ENCODE measurements at regions not wholly inside any gene's neighbourhood (a gene's known extent, or its start where the extent isn't known, plus 50 kb on each side); places are given as distances from the start of the nearest gene placed in this dataset.

GRCh38 chr1:80878343-80878742 is 922.4 kb upstream of the ADGRL2 start:
- intact Hi-C loops (cut with micrococcal nuclease; ENCODE audit: unreplicated experiment) = no loop called here
- Mint-ChIP-seq H3K4me3 (ENCODE audit: low read depth, unreplicated experiment) (no peak overlapping the region), H3K27me3 (ENCODE audit: unreplicated experiment) (no peaks in the 10 kb centered on the region), H3K9me3 (ENCODE audit: low read depth, unreplicated experiment) (no peaks in the 10 kb centered on the region), H3K36me3 (ENCODE audit: insufficient read depth, unreplicated experiment) (no peaks in the 10 kb centered on the region), H3K4me1 (ENCODE audit: low read depth, unreplicated experiment) (peaks cover 14% of the 10 kb centered on the region), H3K27ac (ENCODE audit: unreplicated experiment) (no peak overlapping the region)
- DNase-seq = no peak
- CTCF ChIA-PET = no interaction called here
- no peak for TF ChIP-seq CTCF (IDR thresholded peaks at IDR 0.05; ENCODE audit: unreplicated experiment)
- BruUV-seq (replicated peaks) = no TSS peak

GRCh38 chr1:80876035-80876434 is 924.7 kb upstream of the ADGRL2 start:
- intact Hi-C loops (cut with micrococcal nuclease; ENCODE audit: unreplicated experiment) = no loop called here
- no peak for DNase-seq
- Mint-ChIP-seq H3K27me3 (ENCODE audit: unreplicated experiment) (no peaks in the 10 kb centered on the region), H3K27ac (ENCODE audit: unreplicated experiment) (no peak overlapping the region), H3K9me3 (ENCODE audit: low read depth, unreplicated experiment) (no peaks in the 10 kb centered on the region), H3K36me3 (ENCODE audit: insufficient read depth, unreplicated experiment) (no peaks in the 10 kb centered on the region), H3K4me1 (ENCODE audit: low read depth, unreplicated experiment) (peaks cover 1% of the 10 kb centered on the region), H3K4me3 (ENCODE audit: low read depth, unreplicated experiment) (no peak overlapping the region)
- TF ChIP-seq CTCF (IDR thresholded peaks at IDR 0.05; ENCODE audit: unreplicated experiment) = no peak
- CTCF ChIA-PET = no interaction called here
- no TSS peak for BruUV-seq (replicated peaks)

GRCh38 chr1:80869299-80869698 is 931.4 kb upstream of the ADGRL2 start:
- CTCF ChIA-PET = no interaction called here
- H3K9me3 Mint-ChIP-seq (ENCODE audit: low read depth, unreplicated experiment) = no peaks in the 10 kb centered on the region
- H3K36me3 Mint-ChIP-seq (ENCODE audit: insufficient read depth, unreplicated experiment) = no peaks in the 10 kb centered on the region
- no peak for TF ChIP-seq CTCF (IDR thresholded peaks at IDR 0.05; ENCODE audit: unreplicated experiment)
- no peaks in the 10 kb centered on the region for H3K4me1 Mint-ChIP-seq (ENCODE audit: low read depth, unreplicated experiment)
- no peak overlapping the region for H3K4me3 Mint-ChIP-seq (ENCODE audit: low read depth, unreplicated experiment)
- intact Hi-C loops (cut with micrococcal nuclease; ENCODE audit: unreplicated experiment) = no loop called here
- DNase-seq = no peak
- H3K27me3 Mint-ChIP-seq (ENCODE audit: unreplicated experiment) = no peaks in the 10 kb centered on the region
- BruUV-seq (replicated peaks) = no TSS peak
- H3K27ac Mint-ChIP-seq (ENCODE audit: unreplicated experiment) = no peak overlapping the region

GRCh38 chr1:80847904-80848303 is 952.8 kb upstream of the ADGRL2 start:
- Mint-ChIP-seq H3K27me3 (ENCODE audit: unreplicated experiment) (no peaks in the 10 kb centered on the region), H3K36me3 (ENCODE audit: insufficient read depth, unreplicated experiment) (no peaks in the 10 kb centered on the region), H3K9me3 (ENCODE audit: low read depth, unreplicated experiment) (peaks cover 2% of the 10 kb centered on the region), H3K4me3 (ENCODE audit: low read depth, unreplicated experiment) (no peak overlapping the region), H3K4me1 (ENCODE audit: low read depth, unreplicated experiment) (no peaks in the 10 kb centered on the region), H3K27ac (ENCODE audit: unreplicated experiment) (no peak overlapping the region)
- no peak for DNase-seq
- intact Hi-C loops (cut with micrococcal nuclease; ENCODE audit: unreplicated experiment) = no loop called here
- BruUV-seq (replicated peaks) = no TSS peak
- TF ChIP-seq CTCF (IDR thresholded peaks at IDR 0.05; ENCODE audit: unreplicated experiment) = no peak
- CTCF ChIA-PET = no interaction called here

- no peaks in the 10 kb centered on the region for H3K36me3 Mint-ChIP-seq (ENCODE audit: insufficient read depth, unreplicated experiment)
- no peak for DNase-seq
- H3K9me3 Mint-ChIP-seq (ENCODE audit: low read depth, unreplicated experiment) = peaks cover 2% of the 10 kb centered on the region
- intact Hi-C loops (cut with micrococcal nuclease; ENCODE audit: unreplicated experiment) = no loop called here
- no peak for TF ChIP-seq CTCF (IDR thresholded peaks at IDR 0.05; ENCODE audit: unreplicated experiment)
- H3K27ac Mint-ChIP-seq (ENCODE audit: unreplicated experiment) = no peak overlapping the region
- H3K4me3 Mint-ChIP-seq (ENCODE audit: low read depth, unreplicated experiment) = no peak overlapping the region
- BruUV-seq (replicated peaks) = no TSS peak
- H3K27me3 Mint-ChIP-seq (ENCODE audit: unreplicated experiment) = no peaks in the 10 kb centered on the region
- no peaks in the 10 kb centered on the region for H3K4me1 Mint-ChIP-seq (ENCODE audit: low read depth, unreplicated experiment)
- CTCF ChIA-PET = no interaction called here
These were observed 953.8 kb upstream of the ADGRL2 start for GRCh38 chr1:80846966-80847365.
